ENCODE measurements at regions not wholly inside any gene's neighbourhood (a gene's known extent, or its start where the extent isn't known, plus 50 kb on each side); places are given as distances from the start of the nearest gene placed in this dataset.

- WGBS (ENCODE audit: insufficient coverage), result no CpG with 5 or more reads among the region's 2 CpGs
- Mint-ChIP-seq H3K4me3 (no peak overlapping the region), H3K27me3 (peaks cover 6% of the 10 kb centered on the region), H3K27ac (no peak overlapping the region), H3K4me1 (no peaks in the 10 kb centered on the region), H3K9me3 (ENCODE audit: insufficient read depth) (no peaks in the 10 kb centered on the region)
- no peak overlapping the region for H2AFZ ChIP-seq (ENCODE audit: insufficient read depth, low read depth, low read length, poor library complexity, severe bottlenecking)
- no peak overlapping the region for H3K4me3 ChIP-seq (ENCODE audit: control extremely low read depth in 1 of 5, extremely low read depth in 1 of 5, insufficient read depth in 1 of 5, low read depth in 2 of 5, low read length in 4 of 5)
- no peaks in the 10 kb centered on the region for H3K9me3 ChIP-seq (ENCODE audit: control extremely low read depth in 1 of 3, control insufficient read depth in 2 of 3, insufficient read depth in 1 of 3, low read length in 2 of 3)
- DNase-seq, result no peak
- H3K27ac ChIP-seq (ENCODE audit: low read length in 2 of 2), result no peak overlapping the region
- no peaks in the 10 kb centered on the region for H4K20me1 ChIP-seq (ENCODE audit: control insufficient read depth, insufficient read depth, low read length, poor library complexity, severe bottlenecking)
- TF ChIP-seq CTCF (IDR thresholded peaks at IDR 0.05) (no peak), EZH2 (IDR thresholded peaks at IDR 0.05; ENCODE audit: borderline replicate concordance, insufficient read depth, low read depth, low read length, poor library complexity, severe bottlenecking) (no peak)
- H3K4me1 ChIP-seq (ENCODE audit: control insufficient read depth in 2 of 2, insufficient read depth in 2 of 2, low read length in 2 of 2), result no peaks in the 10 kb centered on the region
- POLR2A ChIA-PET, result no interaction called here
- ATAC-seq (ENCODE audit: low read depth), result no peak
- H3K27me3 ChIP-seq (replicated peaks in 1 of 4; ENCODE audit: control extremely low read depth in 1 of 4, control insufficient read depth in 3 of 4, insufficient read depth in 4 of 4, low read length in 3 of 4), result no peaks in the 10 kb centered on the region
- no peaks in the 10 kb centered on the region for H3K79me2 ChIP-seq (ENCODE audit: control insufficient read depth, insufficient read depth, low read length)
- no peak overlapping the region for H3K4me2 ChIP-seq (replicated peaks; ENCODE audit: low read depth, low read length, poor library complexity, severe bottlenecking)
- CTCF ChIA-PET, result no interaction called here
- H3K9ac ChIP-seq (ENCODE audit: low read length), result no peak overlapping the region
- intact Hi-C loops (cut with micrococcal nuclease), result no loop called here
- no peaks in the 10 kb centered on the region for H3K36me3 ChIP-seq (replicated peaks in 1 of 2; ENCODE audit: control extremely low read depth in 1 of 2, control insufficient read depth in 1 of 2, extremely low read depth in 1 of 2, insufficient read depth in 2 of 2, low read length in 1 of 2)
These were observed 77.9 kb upstream of the RAB27B start for GRCh38 chr18:54750350-54750749.

DNA sequence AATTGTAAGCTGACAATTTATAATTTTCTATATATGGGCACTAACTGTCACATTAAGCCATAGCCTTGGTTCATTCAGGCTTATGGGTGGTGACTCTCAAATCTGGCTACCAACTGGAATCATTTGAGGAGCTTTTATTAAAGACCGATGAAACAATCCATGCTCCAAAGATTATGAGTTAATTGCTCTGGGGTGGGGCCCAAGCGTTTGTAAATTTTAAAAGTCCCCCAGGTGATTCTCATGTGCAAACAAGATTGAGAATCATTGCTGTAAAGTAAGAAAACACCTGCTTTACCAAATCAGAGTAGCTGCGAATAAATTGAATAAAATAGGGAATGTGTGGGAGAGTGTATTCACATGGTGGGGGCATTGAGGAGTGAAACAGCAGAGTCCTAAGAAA lies 76.1 kb upstream of the RAB27B start:
- H3K4me3 ChIP-seq (ENCODE audit: control extremely low read depth in 1 of 5, extremely low read depth in 1 of 5, insufficient read depth in 1 of 5, low read depth in 2 of 5, low read length in 4 of 5), result no peak overlapping the region
- H2AFZ ChIP-seq (ENCODE audit: insufficient read depth, low read depth, low read length, poor library complexity, severe bottlenecking), result no peak overlapping the region
- no peak for TF ChIP-seq CTCF (IDR thresholded peaks at IDR 0.05)
- no peak for TF ChIP-seq EZH2 (IDR thresholded peaks at IDR 0.05; ENCODE audit: borderline replicate concordance, insufficient read depth, low read depth, low read length, poor library complexity, severe bottlenecking)
- peaks cover 6% of the 10 kb centered on the region for H3K27me3 Mint-ChIP-seq
- H3K27ac ChIP-seq (ENCODE audit: low read length in 2 of 2), result no peak overlapping the region
- ATAC-seq (ENCODE audit: low read depth) (no peak), DNase-seq (no peak)
- 100% methylated on average over 3 of the region's 3 CpGs for WGBS (ENCODE audit: insufficient coverage)
- H3K27me3 ChIP-seq (replicated peaks in 1 of 4; ENCODE audit: control extremely low read depth in 1 of 4, control insufficient read depth in 3 of 4, insufficient read depth in 4 of 4, low read length in 3 of 4), result no peaks in the 10 kb centered on the region
- POLR2A ChIA-PET, result no interaction called here
- no peaks in the 10 kb centered on the region for H3K4me1 ChIP-seq (ENCODE audit: control insufficient read depth in 2 of 2, insufficient read depth in 2 of 2, low read length in 2 of 2)
- H3K9me3 ChIP-seq (ENCODE audit: control extremely low read depth in 1 of 3, control insufficient read depth in 2 of 3, insufficient read depth in 1 of 3, low read length in 2 of 3), result no peaks in the 10 kb centered on the region
- intact Hi-C loops (cut with micrococcal nuclease), result no loop called here
- H3K9ac ChIP-seq (ENCODE audit: low read length), result no peak overlapping the region
- CTCF ChIA-PET, result interaction anchor here (0.6 kb wide), 1 partner anchor 74 kb away, joined by 3 read pairs; no protein-coding TSS in a partner anchor
- H4K20me1 ChIP-seq (ENCODE audit: control insufficient read depth, insufficient read depth, low read length, poor library complexity, severe bottlenecking), result no peaks in the 10 kb centered on the region
- H3K79me2 ChIP-seq (ENCODE audit: control insufficient read depth, insufficient read depth, low read length), result no peaks in the 10 kb centered on the region
- no peaks in the 10 kb centered on the region for H3K9me3 Mint-ChIP-seq (ENCODE audit: insufficient read depth)
- H3K4me1 Mint-ChIP-seq, result no peaks in the 10 kb centered on the region
- H3K36me3 ChIP-seq (replicated peaks in 1 of 2; ENCODE audit: control extremely low read depth in 1 of 2, control insufficient read depth in 1 of 2, extremely low read depth in 1 of 2, insufficient read depth in 2 of 2, low read length in 1 of 2), result no peaks in the 10 kb centered on the region
- no peak overlapping the region for H3K27ac Mint-ChIP-seq
- no peak overlapping the region for H3K4me3 Mint-ChIP-seq
- no peak overlapping the region for H3K4me2 ChIP-seq (replicated peaks; ENCODE audit: low read depth, low read length, poor library complexity, severe bottlenecking)
